ENCODE measurements at regions not wholly inside any gene's neighbourhood (a gene's known extent, or its start where the extent isn't known, plus 50 kb on each side); places are given as distances from the start of the nearest gene placed in this dataset.

GRCh38 chr1:80929868-80930508 is 870.7 kb upstream of the ADGRL2 start:
- H3K27me3 ChIP-seq (replicated peaks; ENCODE audit: insufficient read depth): no peaks in the 10 kb centered on the region
- intact Hi-C loops (cut with DNase I): no loop called here
- H3K36me3 ChIP-seq: no peaks in the 10 kb centered on the region
- DNase-seq (ENCODE audit: low spot score): no peak
- no peaks in the 10 kb centered on the region for H3K9me3 ChIP-seq
- H3K4me3 ChIP-seq: no peak overlapping the region
- H3K4me1 ChIP-seq (replicated peaks): no peaks in the 10 kb centered on the region
- H3K27ac ChIP-seq: no peak overlapping the region
- 69% methylated on average over 3 of the region's 3 CpGs for WGBS
- TF ChIP-seq POLR2A (IDR thresholded peaks at IDR 0.05) (no peak), POLR2AphosphoS5 (IDR thresholded peaks at IDR 0.05) (no peak), CTCF (IDR thresholded peaks at IDR 0.05) (no peak)

GRCh38 chr1:80926531-80926930 is 874.2 kb upstream of the ADGRL2 start:
- WGBS: 93% methylated on average over 4 of the region's 4 CpGs
- no peaks in the 10 kb centered on the region for H3K36me3 ChIP-seq
- no peaks in the 10 kb centered on the region for H3K4me1 ChIP-seq (replicated peaks)
- no peaks in the 10 kb centered on the region for H3K27me3 ChIP-seq (replicated peaks; ENCODE audit: insufficient read depth)
- no peak overlapping the region for H3K4me3 ChIP-seq
- intact Hi-C loops (cut with DNase I): no loop called here
- H3K9me3 ChIP-seq: no peaks in the 10 kb centered on the region
- DNase-seq (ENCODE audit: low spot score): no peak
- no peak overlapping the region for H3K27ac ChIP-seq
- TF ChIP-seq POLR2AphosphoS5 (IDR thresholded peaks at IDR 0.05) (no peak), POLR2A (IDR thresholded peaks at IDR 0.05) (no peak), CTCF (IDR thresholded peaks at IDR 0.05) (no peak)

- WGBS: 81% methylated on average over 3 of the region's 3 CpGs
- H3K4me3 ChIP-seq: no peak overlapping the region
- H3K27ac ChIP-seq: no peak overlapping the region
- no peaks in the 10 kb centered on the region for H3K36me3 ChIP-seq
- intact Hi-C loops (cut with DNase I): no loop called here
- no peak for TF ChIP-seq POLR2A (IDR thresholded peaks at IDR 0.05)
- TF ChIP-seq CTCF (IDR thresholded peaks at IDR 0.05): no peak
- no peak for TF ChIP-seq POLR2AphosphoS5 (IDR thresholded peaks at IDR 0.05)
- no peaks in the 10 kb centered on the region for H3K4me1 ChIP-seq (replicated peaks)
- H3K27me3 ChIP-seq (replicated peaks; ENCODE audit: insufficient read depth): no peaks in the 10 kb centered on the region
- H3K9me3 ChIP-seq: no peaks in the 10 kb centered on the region
- no peak for DNase-seq (ENCODE audit: low spot score)
These were observed 875.5 kb upstream of the ADGRL2 start for GRCh38 chr1:80925130-80925805.

- no peak overlapping the region for H3K27ac ChIP-seq
- intact Hi-C loops (cut with DNase I): no loop called here
- 96% methylated on average over 2 of the region's 2 CpGs for WGBS
- DNase-seq (ENCODE audit: low spot score): no peak
- no peaks in the 10 kb centered on the region for H3K36me3 ChIP-seq
- no peaks in the 10 kb centered on the region for H3K4me1 ChIP-seq (replicated peaks)
- no peak overlapping the region for H3K4me3 ChIP-seq
- no peaks in the 10 kb centered on the region for H3K27me3 ChIP-seq (replicated peaks; ENCODE audit: insufficient read depth)
- H3K9me3 ChIP-seq: no peaks in the 10 kb centered on the region
- TF ChIP-seq CTCF (IDR thresholded peaks at IDR 0.05) (no peak), POLR2AphosphoS5 (IDR thresholded peaks at IDR 0.05) (no peak), POLR2A (IDR thresholded peaks at IDR 0.05) (no peak)
These were observed 876.4 kb upstream of the ADGRL2 start for GRCh38 chr1:80924290-80924689.

GRCh38 chr1:80922906-80923305 is 877.8 kb upstream of the ADGRL2 start:
- Histone ChIP-seq H3K27me3 (replicated peaks; ENCODE audit: insufficient read depth) (no peaks in the 10 kb centered on the region), H3K9me3 (no peaks in the 10 kb centered on the region), H3K4me3 (no peak overlapping the region), H3K4me1 (replicated peaks) (no peaks in the 10 kb centered on the region), H3K27ac (no peak overlapping the region), H3K36me3 (no peaks in the 10 kb centered on the region)
- 80% methylated on average over 1 of the region's 1 CpG for WGBS
- intact Hi-C loops (cut with DNase I): no loop called here
- TF ChIP-seq POLR2AphosphoS5 (IDR thresholded peaks at IDR 0.05) (no peak), CTCF (IDR thresholded peaks at IDR 0.05) (no peak), POLR2A (IDR thresholded peaks at IDR 0.05) (no peak)
- DNase-seq (ENCODE audit: low spot score): no peak

All from prostate gland (tissue), 2 donors.